MV-4-11 (cell line): ENCODE measurements at regions not wholly inside any gene's neighbourhood (a gene's known extent, or its start where the extent isn't known, plus 50 kb on each side); places are given as distances from the start of the nearest gene placed in this dataset.
"Not testable (repeated sequence)": the region's sequence is repeated elsewhere in the genome, so short reads cannot be mapped to it uniquely, and the experiment has no call there.

Source experiments
- DNase-seq: peaks from one replicate; lab custom pipeline; 2025; lab: John Stamatoyannopoulos, UW

DNA sequence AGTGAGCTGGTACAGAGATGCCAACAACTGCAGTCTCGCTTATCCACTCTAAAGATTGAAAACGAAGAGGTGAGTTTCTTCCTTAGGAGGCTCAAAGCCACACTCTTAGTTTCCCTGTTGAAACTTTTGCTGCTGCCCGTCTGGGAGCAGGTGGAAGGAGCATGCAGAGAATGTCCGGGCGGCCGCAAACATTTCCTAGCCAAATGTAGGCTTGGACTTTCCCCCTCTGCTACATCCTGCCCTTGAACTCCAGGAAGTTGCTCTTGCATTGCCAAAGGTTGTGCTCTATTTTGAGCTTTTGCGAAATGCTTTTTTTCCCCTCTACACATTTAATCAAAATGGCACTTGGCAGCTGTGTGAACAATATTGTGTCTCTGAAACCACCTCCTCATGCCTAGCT, 65.0 kb upstream of the IKBKE start:
- not testable (repeated sequence) for DNase-seq

DNA sequence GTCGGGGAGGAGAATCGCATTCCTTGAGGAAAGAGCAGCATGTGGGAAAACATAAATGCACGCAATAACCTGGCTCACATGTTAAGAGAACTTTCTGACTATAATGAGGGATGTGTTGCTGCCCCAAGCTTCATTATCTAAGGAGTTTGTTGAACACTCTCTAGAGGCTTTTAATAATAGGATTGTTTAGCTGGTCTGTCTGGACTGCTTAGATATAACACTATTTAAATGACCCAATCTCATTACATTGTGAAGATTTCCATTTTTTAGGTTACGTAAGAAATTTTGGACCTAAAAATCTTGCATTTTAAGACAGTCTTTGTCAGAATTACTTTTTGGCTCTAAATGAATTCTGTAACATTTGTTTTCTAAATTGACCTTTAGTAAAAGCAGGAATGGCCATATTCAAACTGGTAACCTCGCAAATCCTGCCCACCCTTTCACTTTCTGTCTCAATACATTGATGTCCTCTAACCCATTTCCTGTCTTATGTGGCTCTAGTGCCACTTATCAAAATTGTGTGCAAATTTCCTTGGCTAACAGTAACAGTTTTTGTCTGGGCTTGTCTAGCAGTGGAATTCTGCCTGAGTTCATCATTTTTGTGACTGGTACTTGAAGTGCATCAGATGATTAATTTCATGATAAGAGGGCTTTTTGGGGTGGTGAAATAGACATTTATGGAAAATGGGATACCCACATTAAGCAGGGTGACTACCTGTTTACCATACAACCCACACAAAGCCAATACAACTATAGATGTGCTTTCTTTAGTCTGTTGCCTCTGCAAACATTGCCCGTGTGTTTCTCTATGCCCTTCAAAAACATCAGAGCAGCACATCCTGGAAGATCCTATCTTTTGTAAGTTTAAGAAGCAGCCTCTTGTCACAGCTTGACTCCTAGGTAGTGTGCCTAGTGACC, 61.6 kb upstream of the IKBKE start:
- DNase-seq: not testable (repeated sequence)

DNA sequence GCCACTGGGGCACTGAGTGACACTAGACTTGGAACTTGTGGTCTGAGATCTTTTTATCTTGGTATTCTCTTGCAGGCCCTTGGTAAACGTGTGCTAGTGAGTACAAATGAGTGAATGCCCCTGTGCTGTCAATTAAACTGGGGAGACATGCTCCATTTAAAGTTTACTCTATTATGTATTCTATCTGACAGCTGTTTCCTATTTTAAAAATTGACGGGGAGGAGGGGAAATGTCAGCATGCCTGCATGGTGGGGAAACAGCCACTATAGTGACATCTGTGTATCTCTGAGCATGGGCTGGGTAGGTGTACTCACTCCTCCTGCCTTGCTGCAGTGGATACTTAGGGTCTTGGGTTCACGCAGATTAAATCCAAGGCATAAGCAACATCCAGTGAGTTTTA, 59.0 kb upstream of the IKBKE start:
- no peak for DNase-seq

DNA sequence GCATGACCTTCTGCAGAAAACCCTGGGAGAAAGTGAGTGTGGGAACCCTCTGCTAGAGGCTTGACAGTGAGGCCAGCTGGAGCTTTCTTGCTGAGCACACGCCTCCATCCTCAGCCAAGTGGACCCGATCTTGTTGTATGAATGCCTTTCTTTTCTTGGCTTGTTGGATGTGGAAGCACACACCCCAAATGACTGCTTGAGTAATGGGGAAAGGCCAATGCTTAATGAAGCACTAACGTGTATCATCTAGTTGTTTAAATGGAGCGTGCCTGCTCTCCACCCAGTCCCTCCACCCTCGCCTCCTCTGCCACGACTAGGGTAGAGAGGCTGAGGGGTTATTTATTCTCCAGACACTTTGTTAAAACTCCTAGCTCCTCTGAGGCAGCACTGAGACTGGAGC, 54.3 kb upstream of the IKBKE start:
- no peak for DNase-seq

DNA sequence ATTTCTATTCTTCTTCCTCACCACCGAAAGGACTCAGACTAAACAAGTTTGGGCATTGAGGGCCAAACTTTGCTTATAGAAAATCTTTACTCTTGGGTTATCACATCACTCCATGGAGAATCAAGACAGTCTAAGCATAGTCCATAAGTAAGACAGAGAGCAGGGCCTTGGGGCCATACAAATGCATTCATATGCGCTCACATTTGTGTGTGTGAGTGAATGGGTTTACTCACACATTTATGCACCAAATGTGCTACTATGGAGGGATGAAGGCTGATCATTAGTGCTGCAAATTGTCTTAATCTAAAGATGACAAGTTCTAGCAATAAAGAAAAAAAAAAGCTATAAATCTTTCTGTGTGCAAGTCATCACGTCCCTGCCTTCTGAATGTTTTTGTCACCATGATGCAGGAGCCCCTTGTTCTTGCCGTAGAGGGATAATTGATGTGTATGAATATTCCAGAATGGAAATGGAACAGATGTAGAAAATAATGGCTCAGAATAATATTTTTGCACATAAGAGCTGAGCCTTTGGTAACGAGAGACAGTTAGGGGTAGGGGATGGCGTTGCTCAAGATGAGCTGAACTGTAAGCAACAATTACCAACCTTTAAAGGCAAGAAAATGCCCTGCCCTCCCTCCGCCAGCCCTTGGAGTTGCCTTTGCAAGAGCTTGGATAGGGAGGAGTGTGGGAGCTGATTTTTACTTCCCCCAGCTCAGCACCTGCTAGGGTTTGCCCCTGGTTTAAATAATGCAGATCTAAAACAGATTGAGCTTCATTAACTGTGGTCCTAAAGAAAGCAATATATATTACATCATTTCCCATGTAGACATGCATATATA, 52.3 kb upstream of the IKBKE start:
- DNase-seq: no peak

DNA sequence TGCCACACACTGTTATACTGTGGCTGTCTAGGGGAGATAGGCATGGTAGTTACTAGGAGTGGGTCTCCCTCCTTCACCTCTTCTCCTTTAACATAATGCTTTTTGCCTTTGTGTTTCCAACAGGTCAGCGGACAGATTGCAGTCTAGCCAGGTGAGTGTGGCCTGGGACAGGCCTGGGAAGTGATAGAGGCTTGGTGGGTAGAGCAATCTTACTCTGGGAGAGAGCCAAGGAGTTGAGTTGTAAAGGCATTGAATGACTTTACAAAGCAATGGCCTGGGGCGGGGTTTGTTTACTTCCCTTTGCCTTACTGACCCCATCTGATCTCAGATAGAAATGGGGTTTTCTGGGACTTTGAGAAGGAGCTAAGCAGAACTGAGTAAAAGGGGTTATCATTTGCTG, 51.0 kb upstream of the IKBKE start:
- no peak for DNase-seq

DNA sequence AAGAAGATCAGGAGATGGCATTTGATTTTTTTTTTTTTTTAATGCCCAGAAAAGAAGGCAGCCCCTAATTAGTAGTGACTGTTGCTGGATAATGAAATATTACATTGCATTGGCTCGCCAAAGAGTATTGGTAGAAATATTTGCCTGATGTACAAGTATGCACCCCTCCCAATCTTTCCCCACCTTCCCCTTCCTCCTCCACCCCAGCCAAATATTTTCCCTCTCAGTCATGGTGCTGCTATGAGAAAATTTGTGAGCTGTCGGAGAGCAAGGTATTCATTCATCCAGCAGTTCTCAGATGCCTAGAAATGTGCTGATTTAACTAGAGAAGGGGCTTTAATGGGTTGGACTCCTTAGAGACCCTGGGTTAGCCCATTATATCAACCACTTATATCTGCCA, 50.5 kb upstream of the IKBKE start:
- DNase-seq: no peak

DNA sequence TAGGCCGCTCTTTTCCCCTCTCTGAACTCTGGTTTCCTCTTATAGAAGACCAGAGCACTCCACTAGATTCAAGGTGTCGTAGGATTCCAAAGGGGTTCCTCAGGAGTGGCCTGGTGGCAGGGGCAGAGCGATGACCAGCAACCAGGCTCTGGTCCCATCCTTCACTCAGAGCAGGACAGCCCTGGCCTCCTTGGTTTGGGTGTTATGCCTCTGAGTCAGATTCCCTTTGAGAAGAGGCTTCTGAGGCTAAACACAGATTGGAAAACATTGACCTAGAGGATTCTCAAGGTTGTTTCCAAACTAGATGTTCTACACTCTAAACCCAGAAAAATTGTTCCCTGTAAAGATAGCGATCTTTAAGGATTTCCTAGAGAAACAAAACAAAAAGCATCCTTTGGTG, 49.8 kb upstream of the IKBKE start:
- DNase-seq: no peak
